Hepatocyte (in vitro differentiated cells): ENCODE measurements at regions not wholly inside any gene's neighbourhood (a gene's known extent, or its start where the extent isn't known, plus 50 kb on each side); places are given as distances from the start of the nearest gene placed in this dataset.

Source experiments
- EZH2 ChIP-seq: fragments of 200-600 bp; sonication (generic); IDR thresholded peaks from 2 replicates; pipeline ENCODE4 v1.6.1; 2016; ENCODE audit warnings: antibody characterized with exemption, mild to moderate bottlenecking, borderline replicate concordance
- TF ChIP-seq, protein P1 (sequence below): fragments of 200-600 bp; sonication (generic); IDR thresholded peaks from 2 replicates; pipeline ENCODE4 v1.5.1; 2016; ENCODE audit warnings: antibody characterized with exemption, mild to moderate bottlenecking; ENCODE audit not compliant: poor library complexity

DNA sequence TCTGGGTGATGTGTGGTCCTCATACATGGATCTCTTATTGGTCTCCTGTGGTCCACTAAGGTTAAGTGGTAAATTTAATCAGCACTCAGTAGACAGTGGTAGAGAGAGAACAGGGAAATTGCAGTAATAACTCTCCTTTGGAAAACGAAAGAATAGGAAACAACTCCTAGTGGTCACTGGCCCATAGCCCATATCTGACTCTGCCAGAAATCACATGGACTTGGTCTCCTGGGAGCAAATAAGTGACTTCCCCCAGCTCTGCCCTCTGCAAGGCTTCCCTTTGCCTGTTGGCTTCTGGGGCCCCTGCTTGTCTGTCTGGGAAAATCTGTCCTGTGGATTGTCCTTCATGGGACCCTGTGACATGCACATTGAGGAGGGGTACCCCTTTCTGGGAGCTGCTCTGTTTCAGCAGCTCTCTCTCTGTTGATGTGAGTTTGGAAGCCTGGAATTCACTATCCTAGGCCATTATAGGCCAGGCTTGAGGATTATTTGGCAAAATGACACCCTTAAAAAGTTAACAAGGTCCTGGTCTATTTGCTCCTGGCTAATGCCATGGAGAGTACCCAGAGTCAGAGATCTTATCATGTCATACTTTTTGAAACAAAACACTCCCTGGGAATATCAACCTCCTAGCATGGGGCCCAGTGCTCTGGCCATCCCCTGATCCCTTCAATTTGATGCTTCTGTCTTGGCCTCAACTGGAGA, 58.0 kb upstream of the HNF1B start:
- TF ChIP-seq, protein P1, sequence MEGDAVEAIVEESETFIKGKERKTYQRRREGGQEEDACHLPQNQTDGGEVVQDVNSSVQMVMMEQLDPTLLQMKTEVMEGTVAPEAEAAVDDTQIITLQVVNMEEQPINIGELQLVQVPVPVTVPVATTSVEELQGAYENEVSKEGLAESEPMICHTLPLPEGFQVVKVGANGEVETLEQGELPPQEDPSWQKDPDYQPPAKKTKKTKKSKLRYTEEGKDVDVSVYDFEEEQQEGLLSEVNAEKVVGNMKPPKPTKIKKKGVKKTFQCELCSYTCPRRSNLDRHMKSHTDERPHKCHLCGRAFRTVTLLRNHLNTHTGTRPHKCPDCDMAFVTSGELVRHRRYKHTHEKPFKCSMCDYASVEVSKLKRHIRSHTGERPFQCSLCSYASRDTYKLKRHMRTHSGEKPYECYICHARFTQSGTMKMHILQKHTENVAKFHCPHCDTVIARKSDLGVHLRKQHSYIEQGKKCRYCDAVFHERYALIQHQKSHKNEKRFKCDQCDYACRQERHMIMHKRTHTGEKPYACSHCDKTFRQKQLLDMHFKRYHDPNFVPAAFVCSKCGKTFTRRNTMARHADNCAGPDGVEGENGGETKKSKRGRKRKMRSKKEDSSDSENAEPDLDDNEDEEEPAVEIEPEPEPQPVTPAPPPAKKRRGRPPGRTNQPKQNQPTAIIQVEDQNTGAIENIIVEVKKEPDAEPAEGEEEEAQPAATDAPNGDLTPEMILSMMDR: no peak
- no peak for TF ChIP-seq EZH2
